ENCODE measurements at regions not wholly inside any gene's neighbourhood (a gene's known extent, or its start where the extent isn't known, plus 50 kb on each side); places are given as distances from the start of the nearest gene placed in this dataset.
"Not testable (repeated sequence)": the region's sequence is repeated elsewhere in the genome, so short reads cannot be mapped to it uniquely, and the experiment has no call there.

DNA sequence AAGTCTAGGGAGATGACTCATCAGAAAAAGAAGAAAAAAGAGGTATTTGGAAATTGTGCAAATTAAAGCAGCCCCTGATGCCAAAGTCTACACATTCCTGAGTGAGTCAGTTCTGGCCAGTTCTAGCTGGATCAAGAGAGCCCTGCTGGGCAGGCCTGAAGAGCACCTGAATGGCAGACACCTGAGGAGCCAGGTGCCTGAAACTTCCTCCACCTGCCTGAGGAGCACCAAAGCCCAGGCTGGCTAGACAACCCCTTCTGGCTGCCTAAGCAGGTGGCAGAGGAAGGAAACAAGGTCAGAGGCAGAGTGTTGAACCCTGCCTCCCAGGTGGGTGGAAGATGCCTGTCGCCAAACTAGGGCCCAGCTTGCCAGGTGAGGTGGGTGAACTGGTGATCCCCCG is 101.0 kb downstream of the LIMS4 start:
- CTCF ChIA-PET; H3K27ac Mint-ChIP-seq (ENCODE audit: unreplicated experiment); H3K36me3 Mint-ChIP-seq (ENCODE audit: insufficient read depth, unreplicated experiment); H3K4me3 Mint-ChIP-seq (ENCODE audit: low read depth, unreplicated experiment); H3K4me1 Mint-ChIP-seq (ENCODE audit: low read depth, unreplicated experiment); intact Hi-C loops (cut with micrococcal nuclease; ENCODE audit: unreplicated experiment); BruUV-seq (replicated peaks); H3K9me3 Mint-ChIP-seq (ENCODE audit: low read depth, unreplicated experiment); H3K27me3 Mint-ChIP-seq (ENCODE audit: unreplicated experiment): not testable (repeated sequence)
- peak; percentile 25 for DNase-seq

DNA sequence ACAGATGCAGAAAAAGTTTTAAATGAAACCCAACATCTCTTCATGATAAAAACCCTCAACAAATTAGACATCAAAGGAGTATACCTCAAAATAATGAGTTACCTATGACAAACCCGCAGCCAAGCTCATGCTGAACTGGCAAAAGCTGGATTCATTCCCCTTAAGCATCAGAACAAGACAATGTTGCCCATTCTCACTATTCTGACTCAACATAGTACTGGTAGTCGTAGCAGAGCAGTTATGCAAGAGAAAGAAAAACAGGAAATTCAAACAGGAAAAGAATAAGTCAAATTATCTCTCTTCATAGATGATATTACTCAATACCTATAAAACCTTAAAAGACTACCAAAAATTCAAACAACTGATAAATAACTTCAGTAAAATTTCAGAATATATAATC is 115.0 kb downstream of the LIMS4 start:
- DNase-seq; BruUV-seq (replicated peaks); H3K4me1 Mint-ChIP-seq (ENCODE audit: low read depth, unreplicated experiment); H3K4me3 Mint-ChIP-seq (ENCODE audit: low read depth, unreplicated experiment); H3K27ac Mint-ChIP-seq (ENCODE audit: unreplicated experiment); intact Hi-C loops (cut with micrococcal nuclease; ENCODE audit: unreplicated experiment); H3K27me3 Mint-ChIP-seq (ENCODE audit: unreplicated experiment); H3K36me3 Mint-ChIP-seq (ENCODE audit: insufficient read depth, unreplicated experiment); H3K9me3 Mint-ChIP-seq (ENCODE audit: low read depth, unreplicated experiment); CTCF ChIA-PET: not testable (repeated sequence)

DNA sequence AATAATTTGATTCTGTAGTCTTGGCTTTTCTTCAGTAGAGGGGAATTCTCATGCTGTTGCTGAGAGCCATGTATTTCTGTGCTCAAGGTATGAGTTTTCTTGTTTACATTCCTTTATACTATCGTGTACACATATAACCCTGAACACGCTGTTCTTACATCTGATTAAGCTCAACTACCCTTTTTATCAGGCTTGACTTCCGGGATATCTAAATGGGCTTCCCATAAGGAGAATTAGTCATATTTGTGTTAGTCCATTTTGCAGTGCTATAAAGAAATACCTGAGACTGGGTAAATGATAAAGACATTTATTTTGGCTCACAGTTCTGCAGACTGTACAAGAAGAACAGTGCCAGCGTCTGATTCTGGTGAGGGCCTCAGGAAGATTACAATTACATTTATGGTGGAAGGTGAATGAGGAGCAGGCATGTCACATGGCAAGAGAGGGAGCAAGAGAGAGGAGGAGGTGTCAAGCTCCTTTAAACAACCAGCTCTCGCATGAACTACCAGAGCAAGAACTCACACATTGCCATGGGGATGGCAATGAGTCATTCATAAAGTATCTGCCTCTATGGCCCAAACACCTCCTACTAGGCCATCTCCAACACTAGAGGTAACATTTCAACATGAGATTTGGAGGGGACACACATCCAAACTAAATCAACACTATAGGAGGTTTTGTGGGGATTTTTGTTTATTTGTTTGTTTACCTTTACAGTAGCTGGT is 118.2 kb downstream of the LIMS4 start:
- intact Hi-C loops (cut with micrococcal nuclease; ENCODE audit: unreplicated experiment); CTCF ChIA-PET; H3K36me3 Mint-ChIP-seq (ENCODE audit: insufficient read depth, unreplicated experiment); H3K27me3 Mint-ChIP-seq (ENCODE audit: unreplicated experiment); BruUV-seq (replicated peaks); H3K4me1 Mint-ChIP-seq (ENCODE audit: low read depth, unreplicated experiment); H3K4me3 Mint-ChIP-seq (ENCODE audit: low read depth, unreplicated experiment); H3K9me3 Mint-ChIP-seq (ENCODE audit: low read depth, unreplicated experiment); DNase-seq; H3K27ac Mint-ChIP-seq (ENCODE audit: unreplicated experiment): not testable (repeated sequence)

DNA sequence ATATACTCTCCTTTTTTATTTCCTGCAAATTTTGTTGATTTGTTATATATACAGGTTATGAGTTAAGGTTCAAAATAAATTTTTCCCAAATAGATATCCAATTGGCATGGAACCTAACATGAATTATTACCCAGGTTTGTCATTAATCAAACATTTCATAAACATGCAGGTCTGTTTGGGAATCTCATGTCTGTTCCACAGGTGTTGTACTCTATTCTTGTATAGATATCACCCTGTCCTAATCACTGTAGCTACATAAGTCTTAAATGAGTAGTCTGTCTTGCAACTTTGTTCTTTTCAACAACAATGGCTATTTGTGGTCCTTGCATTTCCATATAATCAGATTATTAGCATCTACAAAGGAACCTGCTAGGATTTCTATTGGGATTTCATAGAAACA is 121.9 kb downstream of the LIMS4 start:
- H3K4me1 Mint-ChIP-seq (ENCODE audit: low read depth, unreplicated experiment); DNase-seq; H3K4me3 Mint-ChIP-seq (ENCODE audit: low read depth, unreplicated experiment); H3K27me3 Mint-ChIP-seq (ENCODE audit: unreplicated experiment); H3K36me3 Mint-ChIP-seq (ENCODE audit: insufficient read depth, unreplicated experiment); H3K9me3 Mint-ChIP-seq (ENCODE audit: low read depth, unreplicated experiment); BruUV-seq (replicated peaks); H3K27ac Mint-ChIP-seq (ENCODE audit: unreplicated experiment); CTCF ChIA-PET; intact Hi-C loops (cut with micrococcal nuclease; ENCODE audit: unreplicated experiment): not testable (repeated sequence)

DNA sequence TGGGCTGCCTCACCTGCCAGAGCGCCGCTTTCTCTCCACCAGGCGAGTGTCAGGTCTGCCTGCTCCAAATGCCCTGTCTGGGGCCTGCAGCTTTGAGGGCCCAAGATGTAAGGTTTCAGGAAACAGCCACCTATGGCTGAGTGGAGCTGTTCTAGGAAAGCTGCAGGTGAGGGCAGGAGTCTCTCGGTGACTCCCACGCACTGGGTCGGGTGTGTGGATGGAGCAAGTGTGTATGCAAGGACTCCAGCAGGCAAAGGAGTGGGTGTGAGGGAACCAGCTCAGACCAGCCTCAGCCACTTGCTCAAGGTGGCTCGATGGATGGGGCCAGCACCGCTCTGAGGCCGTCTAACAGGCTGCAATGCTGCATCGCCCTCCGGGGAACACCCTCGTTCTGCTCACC is 123.7 kb downstream of the LIMS4 start:
- DNase-seq; BruUV-seq (replicated peaks); H3K27me3 Mint-ChIP-seq (ENCODE audit: unreplicated experiment); H3K9me3 Mint-ChIP-seq (ENCODE audit: low read depth, unreplicated experiment); H3K4me3 Mint-ChIP-seq (ENCODE audit: low read depth, unreplicated experiment); intact Hi-C loops (cut with micrococcal nuclease; ENCODE audit: unreplicated experiment); H3K4me1 Mint-ChIP-seq (ENCODE audit: low read depth, unreplicated experiment); H3K27ac Mint-ChIP-seq (ENCODE audit: unreplicated experiment); H3K36me3 Mint-ChIP-seq (ENCODE audit: insufficient read depth, unreplicated experiment); CTCF ChIA-PET: not testable (repeated sequence)

DNA sequence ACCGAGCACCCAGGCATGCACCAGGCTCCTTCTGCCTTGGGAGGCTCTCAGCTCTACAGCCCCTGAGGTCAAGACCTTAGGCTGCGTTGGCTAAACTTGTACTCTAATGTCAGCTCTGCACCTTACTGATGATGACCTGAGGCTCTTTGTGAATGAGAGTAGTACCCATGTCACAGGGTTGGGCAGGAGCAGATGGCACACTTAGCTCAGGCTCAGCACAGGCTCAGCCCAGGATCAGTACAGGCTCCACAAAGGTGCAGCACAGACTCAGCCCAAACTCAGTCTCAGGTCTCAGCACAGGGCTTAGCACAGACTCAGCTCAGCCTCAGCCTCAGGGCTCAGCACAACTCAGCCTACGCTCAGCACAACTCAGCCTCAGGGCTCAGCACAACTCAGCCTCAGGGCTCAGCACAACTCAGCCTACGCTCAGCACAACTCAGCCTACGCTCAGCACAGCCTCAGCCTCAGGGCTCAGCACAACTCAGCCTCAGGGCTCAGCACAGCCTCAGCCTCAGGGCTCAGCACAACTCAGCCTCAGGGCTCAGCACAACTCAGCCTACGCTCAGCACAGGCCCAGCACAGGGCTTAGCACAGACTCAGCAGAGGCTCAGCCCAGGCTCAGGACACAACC is 128.1 kb downstream of the LIMS4 start:
- H3K4me1 Mint-ChIP-seq (ENCODE audit: low read depth, unreplicated experiment); CTCF ChIA-PET; DNase-seq; BruUV-seq (replicated peaks); H3K27ac Mint-ChIP-seq (ENCODE audit: unreplicated experiment); H3K27me3 Mint-ChIP-seq (ENCODE audit: unreplicated experiment); H3K36me3 Mint-ChIP-seq (ENCODE audit: insufficient read depth, unreplicated experiment); H3K9me3 Mint-ChIP-seq (ENCODE audit: low read depth, unreplicated experiment); H3K4me3 Mint-ChIP-seq (ENCODE audit: low read depth, unreplicated experiment); intact Hi-C loops (cut with micrococcal nuclease; ENCODE audit: unreplicated experiment): not testable (repeated sequence)

DNA sequence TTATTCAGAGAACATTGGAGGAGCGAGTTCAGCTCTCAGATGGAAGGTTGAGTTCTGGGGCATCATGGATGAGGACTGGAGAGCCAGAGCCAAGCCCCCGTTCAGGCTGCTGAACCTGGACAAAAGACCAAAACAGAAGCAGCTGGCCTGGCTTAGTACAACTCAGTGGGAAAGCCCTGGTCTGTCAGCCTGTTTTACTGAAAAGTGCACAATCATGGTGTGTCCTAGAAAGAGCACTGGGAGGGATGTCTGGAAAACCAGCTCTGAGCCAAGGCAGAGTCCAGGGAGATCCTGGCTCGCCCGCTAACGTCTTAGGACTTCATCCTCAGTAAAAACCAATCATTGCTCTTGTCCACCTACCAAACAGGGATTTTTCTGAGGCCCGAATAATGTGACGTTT is 129.7 kb upstream of the MTLN start:
- H3K27me3 Mint-ChIP-seq (ENCODE audit: unreplicated experiment); H3K36me3 Mint-ChIP-seq (ENCODE audit: insufficient read depth, unreplicated experiment); H3K27ac Mint-ChIP-seq (ENCODE audit: unreplicated experiment); intact Hi-C loops (cut with micrococcal nuclease; ENCODE audit: unreplicated experiment); CTCF ChIA-PET; BruUV-seq (replicated peaks); DNase-seq; H3K9me3 Mint-ChIP-seq (ENCODE audit: low read depth, unreplicated experiment); H3K4me3 Mint-ChIP-seq (ENCODE audit: low read depth, unreplicated experiment); H3K4me1 Mint-ChIP-seq (ENCODE audit: low read depth, unreplicated experiment): not testable (repeated sequence)

DNA sequence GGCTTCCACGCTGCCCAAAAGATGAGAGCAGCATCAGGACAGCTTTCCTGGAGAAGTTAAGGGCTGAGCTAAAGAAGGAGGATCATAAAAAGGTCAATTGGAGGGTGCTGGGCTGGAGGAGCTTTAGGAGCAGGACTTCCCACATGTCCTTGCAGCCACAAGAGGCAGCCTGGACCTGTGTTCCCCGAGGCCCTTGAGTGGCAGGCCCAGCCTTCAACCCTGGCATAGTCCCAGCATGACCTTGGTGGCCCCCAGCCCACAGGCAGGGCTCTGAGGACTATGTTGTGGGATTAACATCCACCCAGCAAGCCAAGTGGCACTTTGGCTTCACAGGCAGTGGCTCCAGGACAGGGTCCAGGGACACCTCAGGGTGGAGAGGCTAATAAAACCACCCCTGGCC is 126.8 kb upstream of the MTLN start:
- H3K9me3 Mint-ChIP-seq (ENCODE audit: low read depth, unreplicated experiment); H3K36me3 Mint-ChIP-seq (ENCODE audit: insufficient read depth, unreplicated experiment); H3K27ac Mint-ChIP-seq (ENCODE audit: unreplicated experiment); CTCF ChIA-PET; H3K27me3 Mint-ChIP-seq (ENCODE audit: unreplicated experiment); H3K4me3 Mint-ChIP-seq (ENCODE audit: low read depth, unreplicated experiment); DNase-seq; BruUV-seq (replicated peaks); H3K4me1 Mint-ChIP-seq (ENCODE audit: low read depth, unreplicated experiment); intact Hi-C loops (cut with micrococcal nuclease; ENCODE audit: unreplicated experiment): not testable (repeated sequence)

DNA sequence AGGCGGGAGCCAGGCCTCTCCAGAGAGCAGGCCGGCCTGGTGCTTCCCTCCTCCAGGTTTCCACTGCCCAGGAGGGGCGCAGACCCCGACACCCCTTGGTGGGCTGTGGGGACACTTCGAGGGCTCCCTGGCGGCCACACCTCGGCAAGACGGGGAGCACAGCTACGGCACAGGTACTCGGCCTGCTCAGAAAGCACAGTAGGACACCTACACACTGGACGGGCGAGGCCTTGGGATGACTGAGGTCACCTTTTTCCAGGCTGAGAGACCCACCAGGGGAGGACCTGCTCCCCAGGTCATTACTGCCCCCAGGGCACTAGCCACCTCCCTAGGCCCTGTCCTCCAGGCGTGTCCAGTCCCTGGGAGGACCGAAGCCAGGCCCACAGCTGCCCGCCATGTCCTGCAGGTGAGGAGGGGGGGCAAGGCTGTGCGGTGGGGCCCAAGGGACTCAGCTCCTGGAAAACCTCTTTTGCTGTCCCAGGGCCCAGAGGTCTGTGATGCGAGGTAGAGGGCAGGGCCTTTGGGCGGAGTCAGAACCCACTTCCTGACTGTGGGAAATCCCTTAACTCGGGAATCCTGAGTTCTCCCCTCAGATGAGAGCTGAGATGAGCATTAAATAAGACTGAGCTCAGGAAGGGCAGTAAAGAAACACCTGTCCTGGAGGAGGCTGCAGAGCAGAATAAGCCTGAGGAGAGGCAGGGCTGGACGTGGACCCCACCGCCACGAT is 126.1 kb upstream of the MTLN start:
- H3K27ac Mint-ChIP-seq (ENCODE audit: unreplicated experiment); H3K4me1 Mint-ChIP-seq (ENCODE audit: low read depth, unreplicated experiment); H3K36me3 Mint-ChIP-seq (ENCODE audit: insufficient read depth, unreplicated experiment); H3K27me3 Mint-ChIP-seq (ENCODE audit: unreplicated experiment); DNase-seq; CTCF ChIA-PET; intact Hi-C loops (cut with micrococcal nuclease; ENCODE audit: unreplicated experiment); H3K9me3 Mint-ChIP-seq (ENCODE audit: low read depth, unreplicated experiment); BruUV-seq (replicated peaks); H3K4me3 Mint-ChIP-seq (ENCODE audit: low read depth, unreplicated experiment): not testable (repeated sequence)

DNA sequence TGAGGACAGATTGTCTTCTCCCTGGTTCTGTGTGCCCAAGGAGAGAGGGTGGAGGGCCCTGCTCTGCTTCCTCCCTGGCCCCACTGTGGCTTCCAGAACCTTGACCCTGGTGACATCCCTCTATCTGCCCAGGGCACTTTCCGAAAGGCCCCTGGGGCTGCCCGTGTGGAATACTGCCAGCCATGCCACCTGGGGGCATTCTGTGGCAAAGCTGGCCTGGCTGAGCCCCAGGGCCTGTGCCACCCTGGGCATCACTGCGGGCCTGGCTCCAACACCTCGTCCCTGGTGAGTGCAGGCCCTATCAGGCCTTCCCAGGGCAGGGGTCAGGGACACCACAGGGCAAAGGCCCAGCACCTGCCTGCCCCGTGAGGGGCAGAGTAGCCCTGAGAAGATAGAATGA is 123.7 kb upstream of the MTLN start:
- CTCF ChIA-PET; H3K27ac Mint-ChIP-seq (ENCODE audit: unreplicated experiment); DNase-seq; H3K4me1 Mint-ChIP-seq (ENCODE audit: low read depth, unreplicated experiment); H3K27me3 Mint-ChIP-seq (ENCODE audit: unreplicated experiment); H3K9me3 Mint-ChIP-seq (ENCODE audit: low read depth, unreplicated experiment); H3K36me3 Mint-ChIP-seq (ENCODE audit: insufficient read depth, unreplicated experiment); H3K4me3 Mint-ChIP-seq (ENCODE audit: low read depth, unreplicated experiment); intact Hi-C loops (cut with micrococcal nuclease; ENCODE audit: unreplicated experiment); BruUV-seq (replicated peaks): not testable (repeated sequence)

Data from Calu3 (cell line).